SK-N-SH (cell line): ENCODE measurements at regions not wholly inside any gene's neighbourhood (a gene's known extent, or its start where the extent isn't known, plus 50 kb on each side); places are given as distances from the start of the nearest gene placed in this dataset.
"Not testable (repeated sequence)": the region's sequence is repeated elsewhere in the genome, so short reads cannot be mapped to it uniquely, and the experiment has no call there.

Source experiments
- CTCF ChIP-seq: fragments of 200-600 bp; sonication (generic); IDR thresholded peaks from 2 replicates; pipeline ENCODE4 v1.6.1; 2017; ENCODE audit warnings: antibody characterized with exemption, mild to moderate bottlenecking, moderate library complexity
- EP300 ChIP-seq, 2 experiments: IDR thresholded peaks; 2 replicates each; pipeline versions ENCODE4 v1.4.0 to v1.6.1; 2012; ENCODE audit warnings: borderline replicate concordance in 1 of 2, low read depth in 1 of 2, low read length in 1 of 2
- FOXJ3 ChIP-seq: sonication (generic); formaldehyde crosslinking; IDR thresholded peaks from 2 replicates; pipeline ENCODE4 v1.5.1; 2020; ENCODE audit warnings: mild to moderate bottlenecking, missing genetic modification reagents
- GATA2 ChIP-seq: sonication (generic); formaldehyde crosslinking; IDR thresholded peaks from 2 replicates; pipeline ENCODE4 v1.5.0; 2020; ENCODE audit warnings: mild to moderate bottlenecking, missing genetic modification reagents
- RCOR1 ChIP-seq: fragments of 150-350 bp; IDR thresholded peaks from 2 replicates; pipeline ENCODE4 v1.6.1; 2017; ENCODE audit warnings: antibody characterized with exemption, low read length
- REST ChIP-seq: IDR thresholded peaks from 2 replicates; pipeline ENCODE4 v1.6.1; 2012; ENCODE audit warnings: mild to moderate bottlenecking, low read depth, low read length, moderate library complexity
- SMC3 ChIP-seq: IDR thresholded peaks from 2 replicates; pipeline ENCODE4 v1.6.1; 2012; ENCODE audit warnings: low read depth, low read length, improper control_type of control experiment
- TAF1 ChIP-seq: IDR thresholded peaks from 2 replicates; pipeline ENCODE4 v1.6.1; 2012; ENCODE audit warnings: low read depth, mild to moderate bottlenecking, low read length, moderate library complexity, borderline replicate concordance
- YY1 ChIP-seq: IDR thresholded peaks from 2 replicates; pipeline ENCODE4 v1.4.0; 2012; ENCODE audit warnings: low read depth, mild to moderate bottlenecking
- ZBTB33 ChIP-seq: IDR thresholded peaks from 2 replicates; pipeline ENCODE4 v1.4.0; 2012; ENCODE audit warnings: low read depth, borderline replicate concordance

GRCh38 chr12:105604281-105604680, 273.8 kb downstream of the C12orf75 start:
- not testable (repeated sequence) for TF ChIP-seq CTCF; RCOR1; TAF1; EP300 (IDR thresholded peaks at IDR 0.05; ENCODE audit: borderline replicate concordance in 1 of 2, low read depth in 1 of 2, low read length in 1 of 2); SMC3; FOXJ3 (CRISPR knock-in tag); REST; ZBTB33; YY1; GATA2
